ENCODE measurements at regions not wholly inside any gene's neighbourhood (a gene's known extent, or its start where the extent isn't known, plus 50 kb on each side); places are given as distances from the start of the nearest gene placed in this dataset.

GRCh38 chr12:22803725-22804124 lies 178.8 kb downstream of the ETNK1 start:
- TF ChIP-seq CTCF (IDR thresholded peaks at IDR 0.05), result no peak
- TF ChIP-seq POLR2A (IDR thresholded peaks at IDR 0.05), result no peak
- no peak for TF ChIP-seq POLR2AphosphoS5 (IDR thresholded peaks at IDR 0.05)

Data from breast epithelium (tissue), 3 donors.